LNCaP clone FGC (cell line): ENCODE measurements at regions not wholly inside any gene's neighbourhood (a gene's known extent, or its start where the extent isn't known, plus 50 kb on each side); places are given as distances from the start of the nearest gene placed in this dataset.

ENCODE experiments used
- DNase-seq: peaks from one replicate; pipeline ENCODE4 v3.0.0-alpha.2; 2011; ENCODE audit warnings: low read depth
- H3K4me3 ChIP-seq: 2 replicates; pipeline ENCODE4 v1.5.1; 2011; ENCODE audit warnings: mild to moderate bottlenecking, low read depth, low read length, control low read depth
- CTCF ChIP-seq: IDR thresholded peaks from 2 replicates; pipeline ENCODE4 v1.5.1; 2012; ENCODE audit warnings: mild to moderate bottlenecking; ENCODE audit not compliant: control insufficient read depth, insufficient read depth; ENCODE audit errors: extremely low read depth

GRCh38 chr18:25898965-25899364 is 191.4 kb downstream of the SS18 start:
- no peak for TF ChIP-seq CTCF
- DNase-seq = no peak
- no peak overlapping the region for H3K4me3 ChIP-seq

GRCh38 chr18:25896956-25897355 is 193.5 kb downstream of the SS18 start:
- no peak overlapping the region for H3K4me3 ChIP-seq
- DNase-seq = no peak
- no peak for TF ChIP-seq CTCF

- peak; percentile 77 for TF ChIP-seq CTCF
- no peak overlapping the region for H3K4me3 ChIP-seq
- peak; percentile 10 for DNase-seq
Measured at GRCh38 chr18:25896178-25896780, 194.1 kb downstream of the SS18 start.

- no peak for TF ChIP-seq CTCF
- H3K4me3 ChIP-seq = no peak overlapping the region
- DNase-seq = no peak
Measured at GRCh38 chr18:25895518-25895917, 194.9 kb downstream of the SS18 start.

GRCh38 chr18:25886283-25886682 is 204.1 kb downstream of the SS18 start:
- H3K4me3 ChIP-seq = no peak overlapping the region
- no peak for DNase-seq
- TF ChIP-seq CTCF = no peak

- no peak for TF ChIP-seq CTCF
- no peak overlapping the region for H3K4me3 ChIP-seq
- DNase-seq = peak; percentile 80
Measured at GRCh38 chr18:25883091-25883490, 207.3 kb downstream of the SS18 start.

- no peak overlapping the region for H3K4me3 ChIP-seq
- DNase-seq = no peak
- no peak for TF ChIP-seq CTCF
Measured at GRCh38 chr18:25881149-25881548, 209.3 kb downstream of the SS18 start.
